GM12892 (cell line): ENCODE measurements at regions not wholly inside any gene's neighbourhood (a gene's known extent, or its start where the extent isn't known, plus 50 kb on each side); places are given as distances from the start of the nearest gene placed in this dataset.

ENCODE experiments used
- POLR2A ChIP-seq: IDR thresholded peaks from 2 replicates; pipeline ENCODE4 v1.6.1; 2011; ENCODE audit warnings: low read depth, low read length, control low read depth
- TAF1 ChIP-seq: IDR thresholded peaks from 2 replicates; pipeline ENCODE4 v1.6.1; 2011; ENCODE audit warnings: low read depth, mild to moderate bottlenecking, control low read depth, low read length, borderline replicate concordance

- TF ChIP-seq POLR2A (no peak), TAF1 (no peak)
Measured at GRCh38 chr18:22831441-22831904, 101.7 kb upstream of the RBBP8 start.
